ENCODE measurements at regions not wholly inside any gene's neighbourhood (a gene's known extent, or its start where the extent isn't known, plus 50 kb on each side); places are given as distances from the start of the nearest gene placed in this dataset.

GRCh38 chr13:79671420-79671819, 190.5 kb downstream of the NDFIP2 start:
- TF ChIP-seq CTCF (conservative IDR thresholded peaks at IDR 0.05; ENCODE audit: low read depth in 2 of 2) (no peak), REST (IDR thresholded peaks at IDR 0.05; ENCODE audit: unreplicated experiment) (no peak), POLR2AphosphoS5 (IDR thresholded peaks at IDR 0.05; ENCODE audit: low read depth) (no peak), EZH2 (IDR thresholded peaks at IDR 0.05; ENCODE audit: low read depth, unreplicated experiment) (no peak), EZH2phosphoT487 (IDR thresholded peaks at IDR 0.05; ENCODE audit: unreplicated experiment) (no peak), CREB1 (CRISPR knock-in tag; IDR thresholded peaks at IDR 0.05; ENCODE audit: low read depth) (no peak), NANOG (IDR thresholded peaks at IDR 0.05; ENCODE audit: borderline replicate concordance) (no peak), ETS1 (IDR thresholded peaks at IDR 0.05) (no peak), STAT1 (IDR thresholded peaks at IDR 0.05; ENCODE audit: unreplicated experiment) (no peak), ZNF331 (CRISPR knock-in tag; IDR thresholded peaks at IDR 0.05; ENCODE audit: low read depth) (no peak), JUNB (IDR thresholded peaks at IDR 0.05; ENCODE audit: unreplicated experiment) (no peak), ZNF462 (CRISPR knock-in tag; IDR thresholded peaks at IDR 0.05) (no peak), ZNF114 (CRISPR knock-in tag; IDR thresholded peaks at IDR 0.05) (no peak)

All from GM23338 (cell line).